GM18505 (cell line): ENCODE measurements at regions not wholly inside any gene's neighbourhood (a gene's known extent, or its start where the extent isn't known, plus 50 kb on each side); places are given as distances from the start of the nearest gene placed in this dataset.

Experiments
- ATAC-seq: cut with Tn5 transposase; IDR thresholded peaks from one replicate; pipeline ENCODE4 v1.9.1; 2021; ENCODE audit not compliant: unreplicated experiment
- POLR2A ChIP-seq: IDR thresholded peaks from 4 replicates; pipeline ENCODE4 v1.6.1; 2011; ENCODE audit warnings: borderline replicate concordance; ENCODE audit not compliant: insufficient read depth, insufficient read length; ENCODE audit errors: extremely low read depth

GRCh38 chr2:16507655-16508489, 157.8 kb downstream of the CYRIA start:
- TF ChIP-seq POLR2A, result no peak
- ATAC-seq, result no peak

DNA sequence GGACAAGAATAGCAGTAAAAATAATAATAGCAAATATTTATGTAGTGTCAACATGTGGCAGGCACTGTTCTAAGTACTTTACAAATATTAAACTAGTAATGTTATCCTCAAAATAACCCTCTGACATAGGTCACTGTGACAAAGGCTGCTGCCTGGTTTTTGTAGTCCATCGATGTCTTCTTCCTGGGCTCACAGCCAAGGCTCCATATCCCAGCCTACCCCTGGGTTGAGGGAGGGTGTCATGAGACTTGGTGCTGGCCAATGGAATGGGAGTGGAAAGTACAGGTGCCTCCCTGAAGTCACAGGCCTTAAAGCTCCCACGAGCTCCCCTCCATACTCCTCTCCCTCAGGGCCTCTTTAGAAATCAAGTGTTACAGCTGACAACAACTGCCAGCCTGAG, 159.3 kb downstream of the CYRIA start:
- ATAC-seq, result no peak
- no peak for TF ChIP-seq POLR2A

DNA sequence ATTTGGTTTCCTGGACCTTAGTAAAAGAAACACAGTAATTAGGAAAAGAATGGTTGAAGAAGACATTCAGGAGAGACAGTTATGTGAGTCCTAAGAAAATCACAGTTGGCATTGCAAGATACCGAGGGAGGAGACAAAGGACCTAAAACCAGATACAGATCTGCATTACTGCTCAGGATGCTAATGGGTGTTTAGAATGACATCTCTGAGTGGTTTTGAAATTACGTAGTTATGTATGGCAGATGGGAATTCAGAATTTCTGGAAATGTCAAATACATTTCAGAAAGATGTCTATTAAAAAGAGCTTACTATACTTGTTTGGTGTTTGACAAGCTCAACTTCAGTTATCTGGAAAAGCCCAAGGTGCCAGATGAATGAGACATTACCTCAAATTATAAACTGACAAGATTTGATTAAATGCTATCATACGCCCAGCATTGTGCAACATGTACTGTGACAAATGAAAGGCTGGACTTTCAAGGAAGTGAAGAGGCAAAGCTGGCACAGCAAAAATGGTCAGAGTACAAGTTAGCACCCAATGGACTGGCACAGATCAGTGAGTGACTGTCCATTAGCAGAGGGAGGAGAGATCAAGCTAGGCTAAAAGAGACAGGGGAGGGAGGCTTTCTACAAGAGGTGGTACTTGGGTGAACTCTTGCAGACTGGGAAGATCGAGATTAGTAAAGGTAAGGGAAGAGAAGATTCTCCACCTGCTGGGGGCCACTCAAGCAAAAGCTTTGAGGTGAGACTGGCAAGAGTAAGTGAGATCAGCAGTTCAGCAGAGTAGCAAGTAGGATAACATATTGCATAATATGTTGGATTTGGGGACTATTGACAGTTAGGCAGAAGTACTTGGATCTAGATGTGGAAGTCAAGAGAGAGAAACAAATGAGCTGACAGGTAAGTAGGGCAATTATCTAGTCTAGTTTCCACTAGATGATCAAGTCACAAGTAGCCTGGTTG, 168.9 kb downstream of the CYRIA start:
- ATAC-seq, result no peak
- no peak for TF ChIP-seq POLR2A

DNA sequence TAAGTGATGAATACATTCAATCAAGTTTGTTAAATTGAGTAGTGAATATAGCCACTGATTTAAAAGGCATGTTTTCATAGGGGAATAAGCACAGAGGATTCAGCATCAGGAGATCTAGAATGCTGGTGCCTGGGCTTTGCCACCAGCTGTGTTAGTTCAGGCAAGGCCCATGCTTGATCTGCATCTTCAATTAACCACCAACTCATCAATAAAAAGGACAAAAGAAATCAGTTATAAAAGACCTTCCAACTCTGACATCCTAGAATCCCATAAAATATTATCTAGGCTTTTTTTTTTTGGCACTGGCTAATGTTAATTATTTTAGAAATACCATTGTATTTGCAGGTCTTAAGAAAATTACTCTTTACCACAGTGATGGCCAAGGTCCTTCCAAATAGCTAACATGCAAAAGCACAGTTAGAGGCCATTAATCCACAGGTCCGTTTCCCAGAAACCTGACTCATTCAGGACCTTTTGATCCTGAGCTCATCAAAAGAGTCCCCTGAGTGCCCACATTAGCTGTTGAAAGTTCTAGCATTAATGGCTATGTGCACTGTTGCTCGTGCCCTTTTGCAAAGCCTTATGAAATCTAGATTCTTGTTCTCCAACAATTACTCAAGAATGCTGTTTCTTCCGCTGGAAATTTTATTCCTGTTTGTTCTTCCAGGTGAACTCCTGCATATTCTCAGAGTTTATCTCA, 170.0 kb downstream of the CYRIA start:
- no peak for TF ChIP-seq POLR2A
- ATAC-seq, result no peak

- TF ChIP-seq POLR2A, result no peak
- ATAC-seq, result no peak
Measured at GRCh38 chr2:16494836-16495508, 170.7 kb downstream of the CYRIA start.

GRCh38 chr2:16493788-16494187, 171.8 kb downstream of the CYRIA start:
- ATAC-seq, result no peak
- no peak for TF ChIP-seq POLR2A

- no peak for ATAC-seq
- no peak for TF ChIP-seq POLR2A
Measured at GRCh38 chr2:16487686-16488085, 177.9 kb downstream of the CYRIA start.

DNA sequence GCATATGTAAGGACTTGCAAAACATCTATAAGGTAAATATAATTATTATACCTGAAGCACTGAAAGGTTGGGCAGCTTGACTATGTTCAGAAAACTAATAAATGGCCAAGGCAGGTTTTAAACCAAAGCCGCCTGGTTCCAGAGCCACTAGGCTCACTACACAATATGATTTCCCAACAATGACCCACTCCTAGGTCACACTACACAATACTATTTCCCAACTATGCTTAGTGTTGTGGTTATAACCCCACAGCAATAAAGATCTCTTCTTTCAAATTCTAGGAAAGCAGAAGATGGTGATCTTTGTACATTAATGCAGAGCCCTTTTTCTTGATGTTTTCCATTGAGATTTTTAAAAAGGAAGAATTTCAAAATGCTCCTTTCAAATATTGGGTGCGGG, 180.4 kb downstream of the CYRIA start:
- no peak for TF ChIP-seq POLR2A
- no peak for ATAC-seq

- no peak for ATAC-seq
- TF ChIP-seq POLR2A, result no peak
Measured at GRCh38 chr2:16482460-16482859, 183.2 kb downstream of the CYRIA start.

DNA sequence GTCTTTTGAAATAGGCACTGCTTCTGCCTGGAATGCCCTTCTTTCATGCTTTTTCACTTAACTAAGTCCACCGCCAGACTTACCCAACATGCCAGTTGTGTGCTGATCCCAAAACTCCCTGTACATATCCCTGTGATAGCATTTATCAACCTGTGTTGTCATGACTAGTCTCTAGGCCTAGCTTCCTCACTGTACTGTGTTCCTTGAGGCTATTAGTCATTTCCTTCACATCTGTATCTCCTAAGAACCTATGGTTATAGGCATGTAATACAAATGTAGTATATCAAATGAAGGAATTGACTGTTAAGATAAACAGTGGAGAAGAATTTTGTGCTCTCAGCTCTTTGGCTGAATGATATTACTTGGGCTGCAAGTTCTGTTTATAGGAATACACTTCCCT, 184.3 kb downstream of the CYRIA start:
- no peak for TF ChIP-seq POLR2A

DNA sequence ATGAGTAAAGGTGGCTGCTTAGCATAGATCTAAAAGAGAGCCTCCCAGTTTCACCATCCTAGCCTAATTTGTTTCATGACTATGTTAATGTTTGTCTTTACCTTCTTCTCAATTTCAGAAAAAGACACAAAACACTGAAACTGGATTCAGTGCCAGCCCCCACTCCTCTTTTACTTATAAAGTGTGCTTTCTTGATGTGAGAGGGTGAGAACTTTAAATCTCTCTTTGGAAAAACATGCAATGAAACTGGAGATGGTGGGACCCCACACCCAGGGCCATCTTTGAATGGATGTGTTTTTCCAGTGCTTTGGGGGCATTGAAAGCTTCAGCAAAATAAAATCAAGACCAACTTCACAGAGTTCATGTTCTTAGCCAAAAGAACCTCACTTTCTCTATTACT, 185.9 kb downstream of the CYRIA start:
- no peak for TF ChIP-seq POLR2A
- ATAC-seq, result no peak

More for the DNA sequence above, 184.3 kb downstream of the CYRIA start:
- no peak for ATAC-seq

GRCh38 chr2:16478434-16479210, 187.0 kb downstream of the CYRIA start:
- TF ChIP-seq POLR2A, result no peak
- no peak for ATAC-seq

DNA sequence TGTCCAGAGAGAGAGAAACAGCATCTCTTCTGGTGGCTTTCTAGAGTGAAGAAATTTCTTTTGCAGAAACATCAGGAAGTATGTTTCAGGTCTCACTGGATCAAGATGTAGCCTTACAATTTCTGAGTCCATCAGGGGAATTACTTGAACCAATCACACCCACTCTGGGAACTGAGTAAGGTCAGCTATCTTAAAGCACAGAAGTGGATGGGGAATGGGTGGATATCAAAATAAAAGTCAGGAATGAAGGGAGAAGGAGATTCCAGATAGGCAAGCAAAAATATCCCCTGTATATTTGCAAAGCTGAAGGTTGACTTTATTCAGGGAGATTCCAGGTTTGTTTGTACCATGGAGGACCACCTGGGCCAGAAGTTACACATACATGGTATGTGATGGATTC, 188.0 kb downstream of the CYRIA start:
- no peak for TF ChIP-seq POLR2A
- ATAC-seq, result no peak

- no peak for TF ChIP-seq POLR2A
- no peak for ATAC-seq
Measured at GRCh38 chr2:16476866-16477265, 188.8 kb downstream of the CYRIA start.
